ENCODE measurements at regions not wholly inside any gene's neighbourhood (a gene's known extent, or its start where the extent isn't known, plus 50 kb on each side); places are given as distances from the start of the nearest gene placed in this dataset.

- TF ChIP-seq CTCF (IDR thresholded peaks at IDR 0.05; ENCODE audit: low read length), result no peak
- TF ChIP-seq EZH2 (IDR thresholded peaks at IDR 0.05; ENCODE audit: borderline replicate concordance, low read length), result no peak
These were observed 210.7 kb upstream of the PWP1 start for GRCh38 chr12:107474639-107475539.

All from OCI-LY1 (cell line).